K562 (cell line): ENCODE measurements at regions not wholly inside any gene's neighbourhood (a gene's known extent, or its start where the extent isn't known, plus 50 kb on each side); places are given as distances from the start of the nearest gene placed in this dataset.

Experiments used
- ATAC-seq: fragments of 200-7000 bp; cut with Tn5 transposase; 3 replicates; pipeline ENCODE4 v1.9.1; 2020; ENCODE audit warnings: moderate library complexity
- BruUV-seq: library from RNA; stranded (reverse); fragments of 400-500 nt; replicated peaks from 2 replicates; lab custom pipeline; 2021; lab: Mats Ljungman, UMichigan
- CTCF ChIA-PET: fragments of 300-600 bp; formaldehyde crosslinking; extraction: SDS; loops from one replicate; lab custom pipeline; 2021; ENCODE audit warnings: low intra/inter-chr PET ratio; lab: Yijun Ruan, JAX
- POLR2A ChIA-PET: fragments of 300-600, 350-650 bp; sonication (Branson Sonifier 250); formaldehyde crosslinking; extraction: SDS; loops from one replicate; lab custom pipeline; 2021; ENCODE audit warnings: antibody characterized with exemption, inconsistent platforms; lab: Yijun Ruan, JAX
- DNase-seq, 4 experiments: peaks; one replicate each; pipeline versions ENCODE4 v3.0.0 to v3.0.0-alpha.2; 2011 to 2018; ENCODE audit warnings: low spot score in 3 of 4, mixed read lengths in 3 of 4; ENCODE audit errors: extremely low read depth in 1 of 4
- FAIRE-seq: peaks from 2 replicates; lab custom pipeline; 2011; peaks lifted over from hg19 to GRCh38; lab: Jason Lieb, UNC
- H2AFZ ChIP-seq: 2 replicates; pipeline ENCODE4 v1.6.0; 2011; ENCODE audit warnings: low read depth, low read length, control low read depth, inconsistent platforms
- H3K27ac ChIP-seq: fragments of 200-600 bp; 3 replicates; pipeline ENCODE4 v1.8.0; 2011; ENCODE audit warnings: low read depth, mild to moderate bottlenecking, control low read depth, inconsistent platforms, low read length, moderate library complexity, mixed read lengths; ENCODE audit errors: extremely low read depth
- H3K27me3 ChIP-seq, 2 experiments: fragments of 300-600 bp in 1 of 2; 2 replicates in 1 of 2; 3 replicates in 1 of 2; pipeline versions ENCODE4 v1.6.0 to v1.8.0; 2011; ENCODE audit warnings: inconsistent platforms in 2 of 2, low read length in 2 of 2, mild to moderate bottlenecking in 1 of 2, mixed read lengths in 1 of 2, moderate library complexity in 1 of 2; ENCODE audit not compliant: control insufficient read depth in 2 of 2, insufficient read depth in 2 of 2
- H3K36me3 ChIP-seq: fragments of 300-600 bp; 3 replicates; pipeline ENCODE4 v1.8.0; 2011; ENCODE audit warnings: mild to moderate bottlenecking, low read length, inconsistent platforms; ENCODE audit not compliant: control insufficient read depth, insufficient read depth
- H3K4me1 ChIP-seq, 2 experiments: fragments of 200-600 bp in 1 of 2; replicated peaks in 1 of 2; 2 replicates in 1 of 2; 3 replicates in 1 of 2; pipeline versions ENCODE4 v1.5.1 to v1.8.0; 2011; ENCODE audit warnings: inconsistent platforms in 2 of 2, low read length in 2 of 2, mild to moderate bottlenecking in 1 of 2, mixed read lengths in 1 of 2, moderate library complexity in 1 of 2; ENCODE audit not compliant: control insufficient read depth in 2 of 2, insufficient read depth in 2 of 2
- H3K4me2 ChIP-seq: 2 replicates; pipeline ENCODE4 v1.6.1; 2011; ENCODE audit warnings: low read length, control low read depth, inconsistent platforms, mixed read lengths; ENCODE audit not compliant: insufficient read depth
- H3K4me3 ChIP-seq: fragments of 200-600 bp; sonication (generic), shearing (Covaris generic); 2 replicates; pipeline ENCODE4 v1.5.1; 2016; ENCODE audit warnings: control low read depth, inconsistent platforms
- H3K79me2 ChIP-seq: fragments of 200-600 bp; 3 replicates; pipeline ENCODE4 v1.8.0; 2011; ENCODE audit warnings: low read length, inconsistent platforms; ENCODE audit not compliant: control insufficient read depth, insufficient read depth
- H3K9ac ChIP-seq, 2 experiments: 2 replicates each; pipeline versions ENCODE4 v1.6.0 to v1.6.1; 2011; ENCODE audit warnings: low read depth in 2 of 2, low read length in 2 of 2, control low read depth in 1 of 2, inconsistent platforms in 1 of 2, mild to moderate bottlenecking in 1 of 2, mixed read lengths in 1 of 2; ENCODE audit not compliant: insufficient read depth in 1 of 2
- H3K9me1 ChIP-seq: one replicate; pipeline ENCODE4 v1.6.0; 2011; ENCODE audit warnings: inconsistent platforms, mild to moderate bottlenecking, low read length, moderate library complexity; ENCODE audit not compliant: control insufficient read depth, insufficient read depth
- H3K9me3 ChIP-seq: replicated peaks from 2 replicates; pipeline ENCODE4 v1.5.1; 2011; ENCODE audit warnings: low read depth, low read length, inconsistent platforms; ENCODE audit not compliant: control insufficient read depth, insufficient read depth
- H4K20me1 ChIP-seq: replicated peaks from 2 replicates; pipeline ENCODE4 v1.6.1; 2011; ENCODE audit warnings: low read length, inconsistent platforms, mixed read lengths; ENCODE audit not compliant: control insufficient read depth, insufficient read depth
- ARHGAP35 ChIP-seq: fragments of 450-650 bp; IDR thresholded peaks from 2 replicates; pipeline ENCODE4 v1.6.1; 2018; ENCODE audit not compliant: partially characterized antibody
- FOXA3 ChIP-seq, 2 experiments: fragments of 450-650 bp in 1 of 2; sonication (generic) in 1 of 2; formaldehyde crosslinking; IDR thresholded peaks in 1 of 2; conservative IDR thresholded peaks in 1 of 2; 2 replicates each; pipeline versions ENCODE4 v1.4.0 to v1.8.0; 2020 to 2022; ENCODE audit warnings: mild to moderate bottlenecking in 2 of 2, missing genetic modification reagents in 1 of 2
- LCOR ChIP-seq: sonication (generic); formaldehyde crosslinking; IDR thresholded peaks from 2 replicates; pipeline ENCODE4 v1.8.0; 2022; ENCODE audit warnings: mild to moderate bottlenecking, missing genetic modification reagents
- LEF1 ChIP-seq: fragments of 450-650 bp; IDR thresholded peaks from 2 replicates; pipeline ENCODE4 v1.6.1; 2016; ENCODE audit warnings: mild to moderate bottlenecking
- PPARD ChIP-seq: fragments of 250-450 bp; sonication (Bioruptor Pico); IDR thresholded peaks from 2 replicates; pipeline ENCODE4 v1.8.0; 2022; ENCODE audit warnings: inconsistent platforms, mild to moderate bottlenecking, moderate library complexity
- RBM15 ChIP-seq: fragments of 200-400 bp; formaldehyde crosslinking; IDR thresholded peaks from 2 replicates; pipeline ENCODE4 v1.6.1; 2018; ENCODE audit warnings: mild to moderate bottlenecking, low read length, moderate library complexity; ENCODE audit not compliant: insufficient read depth
- TEAD1 ChIP-seq, 2 experiments: fragments of 450-650 bp in 1 of 2; sonication (generic) in 1 of 2; formaldehyde crosslinking; IDR thresholded peaks; 2 replicates each; pipeline versions ENCODE4 v1.4.0 to v1.8.0; 2020 to 2022; ENCODE audit warnings: mild to moderate bottlenecking in 2 of 2, missing genetic modification reagents in 1 of 2
- TGIF2 ChIP-seq: sonication (generic); formaldehyde crosslinking; IDR thresholded peaks from 2 replicates; pipeline ENCODE4 v1.8.1; 2022; ENCODE audit warnings: mild to moderate bottlenecking, missing genetic modification reagents, moderate library complexity
- in situ Hi-C: fragments of 300-500 bp; cut with MboI; formaldehyde crosslinking; loops from 4 replicates; pipeline ENCODE4 v1.15.0; 2018; ENCODE audit warnings: inconsistent platforms, mixed read lengths
- intact Hi-C: fragments of 100-400 bp; cut with micrococcal nuclease; formaldehyde crosslinking; loops from 2 replicates; pipeline ENCODE4 v1.14.2; 2022
- TF ChIP-seq, protein P1 (sequence below): fragments of 200-800 bp; sonication (Bioruptor generic); IDR thresholded peaks from 2 replicates; pipeline ENCODE4 v1.6.1; 2016; ENCODE audit warnings: missing genetic modification characterization, missing compliant biosample characterization
- TF ChIP-seq, protein P2 (sequence below): fragments of 150-350 bp; IDR thresholded peaks from 2 replicates; pipeline ENCODE4 v1.6.1; 2014; ENCODE audit warnings: low read depth, mild to moderate bottlenecking, low read length, borderline replicate concordance
- TF ChIP-seq, protein P3 (sequence below): fragments of 450-650 bp; conservative IDR thresholded peaks from 2 replicates; pipeline ENCODE4 v1.6.1; 2016; ENCODE audit warnings: missing genetic modification characterization, low read depth, mild to moderate bottlenecking, missing compliant biosample characterization, moderate library complexity
- TF ChIP-seq, protein P4 (sequence below): fragments of 250-450 bp; sonication (Bioruptor Pico); IDR thresholded peaks from 2 replicates; pipeline ENCODE4 v1.6.1; 2021; ENCODE audit warnings: mild to moderate bottlenecking

DNA sequence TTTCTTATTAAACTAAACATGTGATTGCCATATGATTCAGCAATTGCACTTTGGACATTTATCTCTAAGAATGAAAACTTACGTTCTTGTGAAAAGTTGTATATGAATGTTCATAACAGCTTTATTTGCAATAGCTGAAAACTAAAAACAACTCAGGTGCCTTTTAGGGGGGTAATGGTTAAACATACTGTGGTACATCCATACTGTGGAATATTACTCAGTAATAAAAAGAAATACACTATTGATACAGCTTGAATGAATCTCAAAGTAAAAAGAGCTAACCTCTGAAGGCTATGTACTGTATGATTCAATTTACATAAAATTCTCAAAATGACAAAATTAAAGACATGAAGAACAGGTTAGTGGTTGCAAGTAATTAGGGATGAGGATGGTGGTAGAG lies 339.5 kb upstream of the PAPPA start (continued):
- TF ChIP-seq, protein P1, sequence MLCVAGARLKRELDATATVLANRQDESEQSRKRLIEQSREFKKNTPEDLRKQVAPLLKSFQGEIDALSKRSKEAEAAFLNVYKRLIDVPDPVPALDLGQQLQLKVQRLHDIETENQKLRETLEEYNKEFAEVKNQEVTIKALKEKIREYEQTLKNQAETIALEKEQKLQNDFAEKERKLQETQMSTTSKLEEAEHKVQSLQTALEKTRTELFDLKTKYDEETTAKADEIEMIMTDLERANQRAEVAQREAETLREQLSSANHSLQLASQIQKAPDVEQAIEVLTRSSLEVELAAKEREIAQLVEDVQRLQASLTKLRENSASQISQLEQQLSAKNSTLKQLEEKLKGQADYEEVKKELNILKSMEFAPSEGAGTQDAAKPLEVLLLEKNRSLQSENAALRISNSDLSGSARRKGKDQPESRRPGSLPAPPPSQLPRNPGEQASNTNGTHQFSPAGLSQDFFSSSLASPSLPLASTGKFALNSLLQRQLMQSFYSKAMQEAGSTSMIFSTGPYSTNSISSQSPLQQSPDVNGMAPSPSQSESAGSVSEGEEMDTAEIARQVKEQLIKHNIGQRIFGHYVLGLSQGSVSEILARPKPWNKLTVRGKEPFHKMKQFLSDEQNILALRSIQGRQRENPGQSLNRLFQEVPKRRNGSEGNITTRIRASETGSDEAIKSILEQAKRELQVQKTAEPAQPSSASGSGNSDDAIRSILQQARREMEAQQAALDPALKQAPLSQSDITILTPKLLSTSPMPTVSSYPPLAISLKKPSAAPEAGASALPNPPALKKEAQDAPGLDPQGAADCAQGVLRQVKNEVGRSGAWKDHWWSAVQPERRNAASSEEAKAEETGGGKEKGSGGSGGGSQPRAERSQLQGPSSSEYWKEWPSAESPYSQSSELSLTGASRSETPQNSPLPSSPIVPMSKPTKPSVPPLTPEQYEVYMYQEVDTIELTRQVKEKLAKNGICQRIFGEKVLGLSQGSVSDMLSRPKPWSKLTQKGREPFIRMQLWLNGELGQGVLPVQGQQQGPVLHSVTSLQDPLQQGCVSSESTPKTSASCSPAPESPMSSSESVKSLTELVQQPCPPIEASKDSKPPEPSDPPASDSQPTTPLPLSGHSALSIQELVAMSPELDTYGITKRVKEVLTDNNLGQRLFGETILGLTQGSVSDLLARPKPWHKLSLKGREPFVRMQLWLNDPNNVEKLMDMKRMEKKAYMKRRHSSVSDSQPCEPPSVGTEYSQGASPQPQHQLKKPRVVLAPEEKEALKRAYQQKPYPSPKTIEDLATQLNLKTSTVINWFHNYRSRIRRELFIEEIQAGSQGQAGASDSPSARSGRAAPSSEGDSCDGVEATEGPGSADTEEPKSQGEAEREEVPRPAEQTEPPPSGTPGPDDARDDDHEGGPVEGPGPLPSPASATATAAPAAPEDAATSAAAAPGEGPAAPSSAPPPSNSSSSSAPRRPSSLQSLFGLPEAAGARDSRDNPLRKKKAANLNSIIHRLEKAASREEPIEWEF (CRISPR knock-in tag), result no peak
- TF ChIP-seq TGIF2 (no peak), PPARD (CRISPR knock-in tag) (no peak)

DNA sequence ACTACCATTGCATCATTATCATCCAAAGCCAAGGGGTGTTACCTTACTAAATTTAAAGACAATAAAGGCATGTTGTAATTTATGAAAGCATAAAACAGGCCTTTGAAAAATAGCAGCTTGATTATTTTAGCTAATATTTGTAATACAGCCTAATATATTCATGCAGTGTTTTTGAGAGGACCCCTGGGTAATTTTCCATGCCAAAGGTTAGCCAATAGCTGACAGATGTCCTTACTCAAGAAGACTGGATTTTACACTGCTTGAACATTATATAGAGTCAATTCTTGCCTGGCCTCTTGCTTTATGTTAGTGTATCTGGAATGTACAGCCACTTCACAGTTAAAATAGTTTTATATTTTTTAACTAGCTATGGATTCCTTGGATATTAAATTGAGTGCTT lies 337.8 kb upstream of the PAPPA start:
- in situ Hi-C loops, result no loop called here
- CTCF ChIA-PET, result no interaction called here
- TF ChIP-seq, protein P2, sequence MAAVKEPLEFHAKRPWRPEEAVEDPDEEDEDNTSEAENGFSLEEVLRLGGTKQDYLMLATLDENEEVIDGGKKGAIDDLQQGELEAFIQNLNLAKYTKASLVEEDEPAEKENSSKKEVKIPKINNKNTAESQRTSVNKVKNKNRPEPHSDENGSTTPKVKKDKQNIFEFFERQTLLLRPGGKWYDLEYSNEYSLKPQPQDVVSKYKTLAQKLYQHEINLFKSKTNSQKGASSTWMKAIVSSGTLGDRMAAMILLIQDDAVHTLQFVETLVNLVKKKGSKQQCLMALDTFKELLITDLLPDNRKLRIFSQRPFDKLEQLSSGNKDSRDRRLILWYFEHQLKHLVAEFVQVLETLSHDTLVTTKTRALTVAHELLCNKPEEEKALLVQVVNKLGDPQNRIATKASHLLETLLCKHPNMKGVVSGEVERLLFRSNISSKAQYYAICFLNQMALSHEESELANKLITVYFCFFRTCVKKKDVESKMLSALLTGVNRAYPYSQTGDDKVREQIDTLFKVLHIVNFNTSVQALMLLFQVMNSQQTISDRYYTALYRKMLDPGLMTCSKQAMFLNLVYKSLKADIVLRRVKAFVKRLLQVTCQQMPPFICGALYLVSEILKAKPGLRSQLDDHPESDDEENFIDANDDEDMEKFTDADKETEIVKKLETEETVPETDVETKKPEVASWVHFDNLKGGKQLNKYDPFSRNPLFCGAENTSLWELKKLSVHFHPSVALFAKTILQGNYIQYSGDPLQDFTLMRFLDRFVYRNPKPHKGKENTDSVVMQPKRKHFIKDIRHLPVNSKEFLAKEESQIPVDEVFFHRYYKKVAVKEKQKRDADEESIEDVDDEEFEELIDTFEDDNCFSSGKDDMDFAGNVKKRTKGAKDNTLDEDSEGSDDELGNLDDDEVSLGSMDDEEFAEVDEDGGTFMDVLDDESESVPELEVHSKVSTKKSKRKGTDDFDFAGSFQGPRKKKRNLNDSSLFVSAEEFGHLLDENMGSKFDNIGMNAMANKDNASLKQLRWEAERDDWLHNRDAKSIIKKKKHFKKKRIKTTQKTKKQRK, result no peak
- TF ChIP-seq, protein P3, sequence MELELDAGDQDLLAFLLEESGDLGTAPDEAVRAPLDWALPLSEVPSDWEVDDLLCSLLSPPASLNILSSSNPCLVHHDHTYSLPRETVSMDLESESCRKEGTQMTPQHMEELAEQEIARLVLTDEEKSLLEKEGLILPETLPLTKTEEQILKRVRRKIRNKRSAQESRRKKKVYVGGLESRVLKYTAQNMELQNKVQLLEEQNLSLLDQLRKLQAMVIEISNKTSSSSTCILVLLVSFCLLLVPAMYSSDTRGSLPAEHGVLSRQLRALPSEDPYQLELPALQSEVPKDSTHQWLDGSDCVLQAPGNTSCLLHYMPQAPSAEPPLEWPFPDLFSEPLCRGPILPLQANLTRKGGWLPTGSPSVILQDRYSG, result no peak
- TF ChIP-seq, protein P4, sequence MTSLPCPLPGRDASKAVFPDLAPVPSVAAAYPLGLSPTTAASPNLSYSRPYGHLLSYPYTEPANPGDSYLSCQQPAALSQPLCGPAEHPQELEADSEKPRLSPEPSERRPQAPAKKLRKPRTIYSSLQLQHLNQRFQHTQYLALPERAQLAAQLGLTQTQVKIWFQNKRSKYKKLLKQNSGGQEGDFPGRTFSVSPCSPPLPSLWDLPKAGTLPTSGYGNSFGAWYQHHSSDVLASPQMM (CRISPR knock-in tag), result no peak
- no peak for TF ChIP-seq LEF1
- no peak for TF ChIP-seq ARHGAP35
- TF ChIP-seq FOXA3 (CRISPR knock-in tag; conservative IDR thresholded peaks at IDR 0.05 in 1 of 2, IDR thresholded peaks at IDR 0.05 in 1 of 2), result no peak
- no peak for TF ChIP-seq RBM15
- TF ChIP-seq TEAD1 (CRISPR knock-in tag; IDR thresholded peaks at IDR 0.05), result no peak
- no peak for TF ChIP-seq LCOR (CRISPR knock-in tag)

More for the DNA sequence above, 337.8 kb upstream of the PAPPA start:
- intact Hi-C loops, result no loop called here
- POLR2A ChIA-PET, result no interaction called here
- Histone ChIP-seq H3K36me3 (no peaks in the 10 kb centered on the region), H3K9ac (no peak overlapping the region), H3K79me2 (no peaks in the 10 kb centered on the region), H3K27me3 (no peaks in the 10 kb centered on the region), H4K20me1 (no peaks in the 10 kb centered on the region), H3K4me3 (no peak overlapping the region), H3K4me1 (no peaks in the 10 kb centered on the region), H3K27ac (no peak overlapping the region), H3K4me2 (no peak overlapping the region), H3K9me3 (no peaks in the 10 kb centered on the region; the same call in 1 of the 2 replicates), H2AFZ (no peak overlapping the region), H3K9me1 (no peaks in the 10 kb centered on the region)
- FAIRE-seq, result no peak
- BruUV-seq, result no TSS peak
- no peak for ATAC-seq
- no peak for DNase-seq
